HG03175 (cell line): ENCODE measurements at regions not wholly inside any gene's neighbourhood (a gene's known extent, or its start where the extent isn't known, plus 50 kb on each side); places are given as distances from the start of the nearest gene placed in this dataset.
"Not testable (repeated sequence)": the region's sequence is repeated elsewhere in the genome, so short reads cannot be mapped to it uniquely, and the experiment has no call there.

ENCODE experiments used
- ATAC-seq: cut with Tn5 transposase; IDR thresholded peaks from one replicate; pipeline ENCODE4 v1.9.1; 2021; ENCODE audit warnings: mild to moderate bottlenecking, moderate library complexity; ENCODE audit not compliant: unreplicated experiment

DNA sequence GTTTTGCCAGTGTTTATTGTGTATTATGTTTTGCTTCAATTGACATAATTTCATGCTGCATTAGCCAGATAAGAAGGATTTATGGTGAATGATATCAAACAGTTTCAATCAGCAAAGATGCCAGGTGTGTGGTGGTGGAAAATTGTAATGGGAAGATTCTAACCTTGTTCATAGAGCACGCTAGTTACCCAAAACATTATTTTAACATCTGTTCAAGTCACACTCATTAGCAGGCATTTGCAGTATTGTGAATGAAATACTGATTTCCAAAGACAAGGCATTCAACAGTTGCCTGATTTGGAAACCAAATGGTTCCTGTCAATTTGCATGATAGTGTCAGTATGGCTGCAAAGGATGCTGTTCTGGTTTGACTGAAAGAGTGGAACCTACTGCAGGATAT lies 129.7 kb downstream of the EPC1 start:
- no peak for ATAC-seq

GRCh38 chr10:32213838-32214237 lies 133.1 kb downstream of the EPC1 start:
- not testable (repeated sequence) for ATAC-seq

DNA sequence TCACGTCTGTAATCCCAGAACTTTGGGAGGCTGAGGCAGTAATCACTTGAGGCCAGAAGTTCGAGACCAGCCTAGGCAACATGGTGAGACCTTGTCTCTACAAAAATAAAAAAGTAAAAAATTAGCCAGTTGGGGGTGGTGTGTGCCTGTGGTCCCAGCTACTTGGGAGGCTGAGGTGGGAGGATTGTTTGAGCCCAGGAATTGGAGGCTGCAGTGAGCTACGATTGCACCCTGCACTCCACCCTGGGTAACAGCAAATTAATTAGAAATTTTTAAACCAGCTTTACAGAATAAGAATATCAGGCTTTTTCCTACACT lies 136.0 kb downstream of the EPC1 start:
- ATAC-seq: no peak

DNA sequence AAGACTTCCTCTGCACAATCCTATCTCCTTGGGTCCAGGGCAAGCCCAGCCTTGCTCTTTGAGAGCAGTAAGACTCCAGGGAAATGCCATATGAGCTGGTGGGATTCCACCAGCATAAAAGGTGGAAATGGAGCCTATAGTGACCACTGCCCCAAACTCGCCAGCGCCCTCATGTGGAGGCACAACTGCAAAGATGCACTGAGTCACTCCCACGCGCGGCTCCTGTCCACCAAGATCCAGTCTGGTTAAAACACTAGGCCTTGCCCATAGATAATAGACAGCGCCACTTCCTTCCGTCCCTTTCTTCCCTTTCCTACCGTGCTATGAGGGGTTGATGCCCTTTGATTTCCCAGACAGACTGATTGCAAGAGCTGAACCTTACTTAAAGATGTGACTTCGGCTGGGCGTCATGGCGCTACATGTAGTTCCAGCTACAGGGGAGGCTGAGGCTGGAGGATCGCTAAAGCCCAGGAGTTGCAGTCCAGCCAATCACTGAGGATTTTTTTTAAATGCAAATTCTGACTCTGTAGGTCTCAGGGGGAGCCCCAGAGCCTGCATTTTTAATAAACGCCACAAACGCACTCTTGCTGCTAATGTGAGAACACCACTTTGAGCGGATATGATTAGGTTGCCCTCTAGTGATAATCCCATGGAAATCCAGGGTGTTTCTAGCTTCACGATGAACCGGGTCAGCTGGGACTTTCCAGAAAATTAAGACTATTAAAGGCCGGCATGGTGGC lies 136.5 kb downstream of the EPC1 start:
- ATAC-seq: no peak

DNA sequence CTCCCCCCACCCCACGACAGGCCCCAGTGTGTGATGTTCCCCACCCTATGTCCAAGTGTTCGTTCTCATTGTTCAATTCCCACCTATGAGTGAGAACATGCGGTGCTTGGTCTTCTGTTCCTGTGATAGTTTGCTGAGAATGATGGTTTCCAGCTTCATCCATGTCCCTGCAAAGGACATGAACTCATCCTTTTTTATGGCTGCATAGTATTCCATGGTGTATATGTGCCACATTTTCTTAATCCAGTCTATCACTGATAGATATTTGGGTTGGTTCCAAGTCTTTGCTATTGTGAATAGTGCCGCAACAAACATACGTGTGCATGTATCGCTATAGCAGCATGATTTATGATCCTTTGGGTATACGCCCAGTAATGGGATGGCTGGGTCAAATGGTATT lies 139.0 kb downstream of the EPC1 start:
- ATAC-seq: not testable (repeated sequence)

- ATAC-seq: no peak
Measured at GRCh38 chr10:32207544-32207943, 139.4 kb downstream of the EPC1 start.

DNA sequence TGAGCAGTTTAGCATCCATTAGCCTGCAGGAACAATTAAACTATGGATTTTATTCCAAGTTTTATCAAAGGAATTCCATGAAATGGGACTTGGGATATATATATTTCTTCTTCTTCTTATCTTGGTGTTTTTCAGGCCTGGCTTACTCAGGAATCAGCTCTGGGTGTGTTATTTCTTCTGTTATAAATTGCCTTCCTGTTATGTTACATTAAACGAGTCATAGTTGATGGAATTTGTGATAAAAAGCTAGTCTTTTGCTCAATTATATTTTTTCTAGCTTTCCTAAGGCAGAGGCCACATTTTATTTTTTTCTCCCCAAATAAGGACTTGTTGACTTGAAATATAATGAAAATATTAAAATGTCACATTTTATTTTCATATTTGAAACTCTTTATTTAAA lies 141.3 kb downstream of the EPC1 start:
- no peak for ATAC-seq

DNA sequence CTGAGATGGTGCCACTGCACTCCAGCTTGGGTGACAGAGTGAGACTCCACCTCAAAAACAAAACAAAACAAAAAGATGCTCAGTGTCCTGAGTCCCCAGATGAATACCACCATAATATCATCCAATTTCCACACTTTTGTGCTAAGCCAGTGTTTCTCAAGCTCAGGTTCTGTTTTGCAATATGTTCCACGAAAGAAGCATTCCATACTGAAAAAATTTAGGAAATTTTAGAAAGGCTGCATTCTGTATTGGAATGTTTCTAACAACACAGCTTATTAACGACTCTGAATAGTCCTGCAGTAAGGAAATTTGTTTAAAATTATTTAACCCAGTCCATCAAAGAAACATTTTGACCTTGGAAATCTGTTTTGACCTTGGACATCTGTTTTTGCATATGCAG lies 142.4 kb downstream of the EPC1 start:
- ATAC-seq: no peak

GRCh38 chr10:32199714-32200394 lies 143.6 kb upstream of the KIF5B start:
- ATAC-seq: peak; percentile 50

- ATAC-seq: no peak
Measured at GRCh38 chr10:32197423-32197822, 141.2 kb upstream of the KIF5B start.

- ATAC-seq: no peak
Measured at GRCh38 chr10:32190890-32191491, 134.8 kb upstream of the KIF5B start.

DNA sequence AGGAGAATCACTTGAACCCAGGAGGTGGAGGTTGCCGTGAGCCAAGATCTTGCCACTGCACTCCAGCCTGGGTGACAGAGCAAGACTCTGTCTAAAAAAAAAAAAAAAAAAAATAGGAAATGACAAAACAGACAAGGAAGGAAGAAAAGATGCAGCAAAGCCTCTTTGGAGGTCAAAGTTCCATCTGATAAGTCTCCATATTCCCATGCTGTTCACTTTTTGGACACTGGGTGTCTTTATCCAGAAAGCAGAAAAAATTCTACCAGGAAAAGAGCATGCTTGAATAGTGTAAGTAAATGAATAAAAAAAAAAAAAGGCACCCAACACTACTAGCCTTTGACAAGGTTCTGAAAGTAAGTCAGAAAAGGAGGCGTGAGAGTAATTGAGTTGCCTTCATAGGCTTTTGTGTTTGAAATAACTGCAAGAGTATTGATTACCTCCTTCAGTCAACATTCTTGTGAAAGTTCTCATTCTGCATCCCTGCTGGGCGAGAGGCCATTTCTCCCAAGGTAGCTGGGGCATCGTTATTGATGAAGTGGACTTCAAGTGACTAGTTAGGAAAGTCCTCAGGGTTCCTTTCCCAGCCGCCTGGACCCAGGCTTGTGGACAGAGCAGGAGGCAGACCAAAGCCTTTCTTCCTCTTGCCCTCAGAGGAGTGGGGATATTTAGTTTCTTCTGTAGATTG lies 133.3 kb upstream of the KIF5B start:
- ATAC-seq: no peak

- ATAC-seq: not testable (repeated sequence)
Measured at GRCh38 chr10:32188601-32189000, 132.4 kb upstream of the KIF5B start.

- no peak for ATAC-seq
Measured at GRCh38 chr10:32187686-32188085, 131.5 kb upstream of the KIF5B start.

DNA sequence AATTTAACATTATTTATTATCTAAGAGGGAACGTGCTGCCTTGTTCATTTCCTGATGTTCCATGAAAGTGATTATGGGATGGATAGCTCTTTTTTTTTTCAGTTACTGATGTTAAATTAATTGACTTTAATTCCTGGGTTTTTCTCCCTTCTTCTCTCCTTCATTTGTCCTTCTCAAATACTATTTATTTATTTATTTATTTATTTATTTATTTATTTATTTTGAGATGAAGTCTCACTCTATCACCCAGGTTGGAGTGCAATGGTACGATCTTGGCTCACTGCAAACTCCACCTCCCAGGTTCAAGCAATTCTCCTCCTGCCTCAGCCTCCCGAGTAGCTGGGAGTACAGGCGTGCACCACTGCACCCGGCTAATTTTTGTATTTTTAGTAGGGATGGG lies 127.4 kb upstream of the KIF5B start:
- ATAC-seq: not testable (repeated sequence)

- no peak for ATAC-seq
Measured at GRCh38 chr10:32182476-32182875, 126.3 kb upstream of the KIF5B start.

DNA sequence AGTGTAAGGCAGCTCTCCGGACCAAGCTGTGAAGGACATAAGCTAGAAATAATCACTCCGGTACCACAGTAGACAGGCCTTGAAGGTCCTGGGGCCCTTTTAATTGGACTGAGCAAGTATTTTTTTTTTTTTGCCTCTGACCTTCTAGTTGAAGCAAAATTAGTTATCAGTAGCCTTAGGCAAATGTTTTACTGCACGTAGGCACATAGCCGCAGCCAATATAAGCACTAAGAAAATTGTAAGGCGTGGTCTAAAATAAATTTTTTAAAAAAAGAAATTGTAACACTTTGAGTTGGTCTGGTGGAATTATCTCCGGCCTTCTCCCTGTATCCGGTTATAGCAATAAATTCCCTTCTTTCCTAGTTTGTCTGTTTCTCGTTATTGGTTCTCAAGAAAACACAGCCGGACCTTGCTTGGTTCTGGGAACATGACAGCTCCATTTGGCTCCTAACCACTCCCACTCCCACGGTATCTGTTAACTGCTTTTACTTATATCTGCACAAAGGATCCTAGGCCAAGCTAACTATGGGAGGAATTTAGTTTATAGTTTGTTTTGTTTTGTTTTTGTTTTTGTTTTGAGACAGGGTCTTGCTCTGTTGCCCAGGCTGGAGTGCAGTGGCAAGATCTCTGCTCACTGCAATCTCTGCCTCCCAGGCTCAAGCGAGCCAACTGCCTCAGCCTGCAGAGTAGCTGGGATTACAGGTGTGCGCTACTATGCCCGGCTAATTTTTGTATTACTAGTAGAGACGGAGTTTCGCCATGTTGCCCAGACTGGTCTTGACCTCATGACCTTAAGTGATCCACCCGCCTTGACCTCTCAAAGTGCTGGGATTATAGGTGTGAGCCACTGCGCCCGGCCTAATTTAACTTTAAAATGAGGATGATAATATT lies 124.4 kb upstream of the KIF5B start:
- no peak for ATAC-seq

DNA sequence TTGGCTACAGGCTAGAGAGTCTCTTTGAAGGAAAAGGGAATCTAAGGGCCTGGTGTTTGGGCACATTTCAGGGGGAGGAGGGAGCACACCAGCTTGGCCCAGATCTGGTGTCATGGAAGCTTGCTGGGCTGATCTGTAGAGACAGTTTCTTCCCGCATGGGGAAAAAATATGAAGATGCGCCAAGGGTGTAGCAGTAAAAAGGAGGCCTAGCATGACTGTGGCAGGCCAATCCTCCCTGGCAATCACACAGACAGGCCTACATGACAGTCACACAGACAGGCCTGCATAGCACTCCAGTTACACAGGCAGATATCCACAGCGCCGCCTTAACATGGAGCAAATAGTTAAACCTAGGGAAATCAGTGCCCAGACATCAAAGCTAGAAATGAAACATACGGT lies 123.6 kb upstream of the KIF5B start:
- no peak for ATAC-seq

GRCh38 chr10:32177594-32177993 lies 121.4 kb upstream of the KIF5B start:
- not testable (repeated sequence) for ATAC-seq

- no peak for ATAC-seq
Measured at GRCh38 chr10:32175629-32176028, 119.4 kb upstream of the KIF5B start.
